ENCODE measurements at regions not wholly inside any gene's neighbourhood (a gene's known extent, or its start where the extent isn't known, plus 50 kb on each side); places are given as distances from the start of the nearest gene placed in this dataset.

- no peaks in the 10 kb centered on the region for H3K9me3 ChIP-seq (replicated peaks in 1 of 3)
- H3K36me3 ChIP-seq (replicated peaks in 1 of 2) = no peaks in the 10 kb centered on the region
- H3K27ac ChIP-seq = peak overlapping the region in 2 of 5 donors; percentile 1 to 31
- DNase-seq = no peak
- peaks cover 0 to 10% of the 10 kb centered on the region in 2 donors for H3K4me1 ChIP-seq (replicated peaks in 1 of 2)
- intact Hi-C loops (cut with DNase I) = no loop called here
- H3K27me3 ChIP-seq = no peaks in the 10 kb centered on the region
- TF ChIP-seq CTCF (IDR thresholded peaks at IDR 0.05) (no peak), POLR2A (IDR thresholded peaks at IDR 0.05) (no peak)
- no peak overlapping the region for H3K4me3 ChIP-seq
- 49 to 67% (median 60%) methylated on average over 2 of the region's 2 CpGs for WGBS, 4 donors
These were observed 441.1 kb upstream of the DPH6 start for GRCh38 chr15:35987056-35987455.

GRCh38 chr15:35991386-35991785 is 445.4 kb upstream of the DPH6 start:
- 65 to 92% (median 81%) methylated on average over 3 of the region's 3 CpGs for WGBS, 4 donors
- no peaks in the 10 kb centered on the region for H3K36me3 ChIP-seq (replicated peaks in 1 of 2)
- intact Hi-C loops (cut with DNase I) = no loop called here
- DNase-seq = no peak
- H3K27ac ChIP-seq = no peak overlapping the region
- TF ChIP-seq POLR2A (IDR thresholded peaks at IDR 0.05) (no peak), CTCF (IDR thresholded peaks at IDR 0.05) (no peak)
- peaks cover 0 to 9% of the 10 kb centered on the region in 2 donors for H3K4me1 ChIP-seq (replicated peaks in 1 of 2)
- H3K9me3 ChIP-seq (replicated peaks in 1 of 3) = no peaks in the 10 kb centered on the region
- H3K4me3 ChIP-seq = no peak overlapping the region
- H3K27me3 ChIP-seq = no peaks in the 10 kb centered on the region

GRCh38 chr15:35992791-35993190 is 446.8 kb upstream of the DPH6 start:
- Histone ChIP-seq H3K27me3 (no peaks in the 10 kb centered on the region), H3K9me3 (replicated peaks in 1 of 3) (no peaks in the 10 kb centered on the region), H3K36me3 (replicated peaks in 1 of 2) (no peaks in the 10 kb centered on the region), H3K27ac (no peak overlapping the region), H3K4me3 (no peak overlapping the region), H3K4me1 (replicated peaks in 1 of 2) (no peaks in the 10 kb centered on the region)
- DNase-seq = no peak
- TF ChIP-seq CTCF (IDR thresholded peaks at IDR 0.05) (no peak), POLR2A (IDR thresholded peaks at IDR 0.05) (no peak)
- 75 to 90% (median 83%) methylated on average over 2 of the region's 2 CpGs for WGBS, 4 donors
- intact Hi-C loops (cut with DNase I) = no loop called here

- Histone ChIP-seq H3K9me3 (replicated peaks in 1 of 3) (no peaks in the 10 kb centered on the region), H3K36me3 (replicated peaks in 1 of 2) (no peaks in the 10 kb centered on the region), H3K4me3 (no peak overlapping the region), H3K4me1 (replicated peaks in 1 of 2) (no peaks in the 10 kb centered on the region), H3K27me3 (no peaks in the 10 kb centered on the region), H3K27ac (no peak overlapping the region)
- intact Hi-C loops (cut with DNase I) = no loop called here
- TF ChIP-seq CTCF (IDR thresholded peaks at IDR 0.05) = no peak
- TF ChIP-seq POLR2A (IDR thresholded peaks at IDR 0.05) = no peak
- DNase-seq = no peak
These were observed 447.2 kb upstream of the DPH6 start for GRCh38 chr15:35993196-35993595.

Data from adrenal gland (tissue), 9 donors.